HUES64 (cell line): ENCODE measurements at regions not wholly inside any gene's neighbourhood (a gene's known extent, or its start where the extent isn't known, plus 50 kb on each side); places are given as distances from the start of the nearest gene placed in this dataset.

Experiments used
- H3K27ac ChIP-seq: 2 replicates; pipeline ENCODE4 v1.7.0; 2013; ENCODE audit warnings: low read depth, low read length, inconsistent platforms
- H3K27me3 ChIP-seq: 2 replicates; pipeline ENCODE4 v1.6.1; 2013; ENCODE audit warnings: mild to moderate bottlenecking, low read length; ENCODE audit not compliant: insufficient read depth
- H3K36me3 ChIP-seq: 2 replicates; pipeline ENCODE4 v1.6.1; 2013; ENCODE audit warnings: mild to moderate bottlenecking, low read length; ENCODE audit not compliant: insufficient read depth
- H3K4me1 ChIP-seq: 2 replicates; pipeline ENCODE4 v1.6.1; 2013; ENCODE audit warnings: mild to moderate bottlenecking, low read length, moderate library complexity; ENCODE audit not compliant: insufficient read depth
- H3K4me3 ChIP-seq: 2 replicates; pipeline ENCODE4 v1.5.1; 2013; ENCODE audit warnings: mild to moderate bottlenecking, low read length, moderate library complexity
- H3K9ac ChIP-seq: 2 replicates; pipeline ENCODE4 v1.6.1; 2013; ENCODE audit warnings: mild to moderate bottlenecking, low read depth, low read length
- H3K9me3 ChIP-seq: 2 replicates; pipeline ENCODE4 v1.6.1; 2013; ENCODE audit warnings: low read depth, low read length; ENCODE audit not compliant: insufficient read depth
- WGBS: fragments of 150-250, 120-280 bp; methylation state at CpG from one replicate; pipeline ENCODE4 v1.1.7; 2013; ENCODE audit warnings: missing lambda C conversion rate; 5-methylcytosine and 5-hydroxymethylcytosine counted together

DNA sequence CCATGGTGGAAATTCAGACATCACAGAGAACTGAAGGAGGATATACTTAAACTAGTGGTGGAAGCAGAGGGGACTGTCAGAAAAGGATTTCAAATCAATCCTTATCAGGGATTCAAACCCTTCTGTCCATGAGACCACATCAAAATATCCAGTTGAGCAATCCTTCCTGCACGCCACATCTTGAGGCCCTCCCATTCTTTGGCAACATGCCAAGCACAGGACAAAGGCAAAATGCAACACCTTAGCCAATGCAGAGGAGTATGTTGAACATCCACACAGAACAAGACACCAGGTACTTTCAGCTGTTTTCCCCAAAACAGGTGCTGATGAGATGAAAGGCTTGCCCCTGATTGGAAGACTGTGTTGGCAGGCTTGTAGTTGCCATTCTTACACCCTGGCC lies 81.8 kb upstream of the PLXNA2 start:
- Histone ChIP-seq H3K4me1 (0 out of 2 replicates have a peak, but pooled peaks cover 8% of the 10 kb centered on the region), H3K9me3 (no peaks in the 10 kb centered on the region), H3K36me3 (no peaks in the 10 kb centered on the region), H3K27me3 (no peaks in the 10 kb centered on the region), H3K9ac (no peak overlapping the region), H3K27ac (no peak overlapping the region), H3K4me3 (no peak overlapping the region)
- 97% methylated on average over 1 of the region's 1 CpG for WGBS

DNA sequence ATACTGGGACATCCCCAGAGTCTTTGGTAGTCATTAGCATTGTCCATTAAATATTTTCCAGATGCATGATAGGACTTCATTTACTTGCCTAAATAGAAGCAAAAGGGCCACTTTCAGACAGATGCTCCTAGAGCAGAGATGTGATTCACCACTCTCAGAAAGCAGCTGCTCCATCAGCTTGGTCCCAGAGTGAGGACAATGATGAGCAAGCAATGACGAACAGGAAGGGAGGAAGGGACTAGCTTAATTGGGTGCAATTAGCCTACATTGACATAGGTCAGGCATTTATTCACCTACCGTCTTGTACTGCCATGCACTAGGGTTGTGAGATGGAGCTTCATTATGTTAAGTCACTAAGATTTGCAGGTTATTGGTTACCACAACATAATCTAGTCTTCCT lies 85.1 kb upstream of the PLXNA2 start:
- Histone ChIP-seq H3K4me3 (no peak overlapping the region), H3K4me1 (0 out of 2 replicates have a peak, but pooled peaks cover under 1% of the 10 kb centered on the region), H3K9ac (no peak overlapping the region), H3K36me3 (no peaks in the 10 kb centered on the region), H3K27me3 (no peaks in the 10 kb centered on the region), H3K9me3 (no peaks in the 10 kb centered on the region), H3K27ac (no peak overlapping the region)
- WGBS, result 83% methylated on average over 2 of the region's 2 CpGs

DNA sequence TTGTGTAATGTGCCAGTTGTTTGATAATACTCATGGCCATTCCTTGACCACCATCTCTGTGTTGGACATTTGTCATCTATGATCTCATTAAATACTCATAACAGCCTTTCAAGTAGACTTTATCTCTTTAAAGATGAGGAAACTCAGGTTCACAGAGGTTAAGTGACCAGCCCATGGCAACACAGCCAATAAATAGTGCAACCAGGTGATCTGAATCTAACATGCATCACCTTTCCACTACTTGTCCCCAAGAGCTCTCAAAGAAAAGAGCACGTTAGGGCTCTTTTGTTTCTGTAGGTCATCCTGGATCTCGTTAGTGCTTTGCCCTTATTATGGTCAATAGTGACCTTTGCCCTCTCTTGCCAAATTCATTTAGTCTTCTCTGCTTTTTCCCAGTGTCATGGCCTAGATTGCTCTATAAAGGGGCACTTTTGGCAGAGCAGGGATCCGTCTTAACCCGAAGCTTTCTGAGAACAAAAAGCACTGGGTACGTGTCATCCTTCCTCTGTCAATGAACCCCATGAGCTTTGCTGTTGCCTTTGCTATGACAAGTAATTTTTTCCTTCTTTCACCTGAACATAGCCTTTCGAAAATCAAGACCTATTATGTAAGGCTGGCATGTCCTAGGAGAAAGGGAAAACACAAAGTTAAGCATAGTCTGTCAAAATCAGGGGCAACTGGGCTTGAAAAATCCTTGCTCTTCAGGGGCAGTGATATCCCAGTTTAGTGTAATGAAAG lies 88.0 kb upstream of the PLXNA2 start:
- H3K36me3 ChIP-seq, result no peaks in the 10 kb centered on the region
- no peaks in the 10 kb centered on the region for H3K9me3 ChIP-seq
- no peak overlapping the region for H3K4me3 ChIP-seq
- no peaks in the 10 kb centered on the region; the same call in 1 of the 2 replicates for H3K27me3 ChIP-seq
- WGBS, result 89% methylated on average over 6 of the region's 6 CpGs
- H3K27ac ChIP-seq, result no peak overlapping the region
- no peak overlapping the region for H3K9ac ChIP-seq
- H3K4me1 ChIP-seq, result peaks cover 14% of the 10 kb centered on the region; the same call in 1 of the 2 replicates

DNA sequence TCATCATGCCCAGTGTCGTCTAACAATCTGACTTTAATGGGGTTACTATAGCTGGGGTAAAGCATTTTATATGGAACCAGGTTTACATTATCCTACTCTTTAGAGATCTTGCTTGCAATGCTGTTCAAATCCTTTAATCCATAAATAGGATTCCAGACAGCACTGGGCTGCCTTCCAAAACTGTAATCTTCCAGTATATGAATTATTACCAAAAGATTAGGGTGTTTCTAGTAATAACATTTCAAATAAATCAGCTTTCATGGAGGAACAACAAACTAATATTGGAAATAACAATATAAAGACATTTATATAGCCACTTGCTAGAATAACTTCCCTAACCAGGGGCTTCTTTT lies 88.6 kb upstream of the PLXNA2 start:
- Histone ChIP-seq H3K36me3 (no peaks in the 10 kb centered on the region), H3K27ac (no peak overlapping the region), H3K9me3 (no peaks in the 10 kb centered on the region), H3K4me1 (peaks cover 14% of the 10 kb centered on the region; the same call in 1 of the 2 replicates), H3K9ac (no peak overlapping the region), H3K4me3 (no peak overlapping the region), H3K27me3 (no peaks in the 10 kb centered on the region; the same call in 1 of the 2 replicates)
- WGBS, result 90% methylated on average over 1 of the region's 1 CpG

DNA sequence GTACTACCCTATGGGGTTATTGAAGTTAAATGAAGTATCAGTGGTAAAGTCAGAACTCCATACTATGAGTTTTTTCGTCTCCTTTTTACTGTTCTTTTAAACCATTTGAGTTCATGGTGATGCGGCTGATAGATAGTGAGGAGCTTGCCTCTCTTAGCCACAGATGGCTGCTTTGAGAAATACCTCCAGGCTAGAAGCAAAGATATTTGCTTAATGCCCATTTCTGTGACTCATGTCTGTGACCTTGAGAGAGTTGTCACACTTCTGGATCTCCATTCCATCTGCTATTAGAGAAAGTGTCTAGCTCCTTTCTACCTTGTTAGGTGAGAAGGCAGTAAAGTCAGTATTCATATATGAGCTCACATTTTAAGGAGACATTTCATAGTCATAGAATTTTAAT lies 89.5 kb upstream of the PLXNA2 start:
- H3K9me3 ChIP-seq, result no peaks in the 10 kb centered on the region
- H3K27ac ChIP-seq, result no peak overlapping the region
- no peaks in the 10 kb centered on the region; the same call in 1 of the 2 replicates for H3K27me3 ChIP-seq
- no peaks in the 10 kb centered on the region for H3K36me3 ChIP-seq
- H3K9ac ChIP-seq, result no peak overlapping the region
- H3K4me1 ChIP-seq, result peaks cover 14% of the 10 kb centered on the region; the same call in 1 of the 2 replicates
- no peak overlapping the region for H3K4me3 ChIP-seq
- WGBS, result 95% methylated on average over 2 of the region's 2 CpGs

DNA sequence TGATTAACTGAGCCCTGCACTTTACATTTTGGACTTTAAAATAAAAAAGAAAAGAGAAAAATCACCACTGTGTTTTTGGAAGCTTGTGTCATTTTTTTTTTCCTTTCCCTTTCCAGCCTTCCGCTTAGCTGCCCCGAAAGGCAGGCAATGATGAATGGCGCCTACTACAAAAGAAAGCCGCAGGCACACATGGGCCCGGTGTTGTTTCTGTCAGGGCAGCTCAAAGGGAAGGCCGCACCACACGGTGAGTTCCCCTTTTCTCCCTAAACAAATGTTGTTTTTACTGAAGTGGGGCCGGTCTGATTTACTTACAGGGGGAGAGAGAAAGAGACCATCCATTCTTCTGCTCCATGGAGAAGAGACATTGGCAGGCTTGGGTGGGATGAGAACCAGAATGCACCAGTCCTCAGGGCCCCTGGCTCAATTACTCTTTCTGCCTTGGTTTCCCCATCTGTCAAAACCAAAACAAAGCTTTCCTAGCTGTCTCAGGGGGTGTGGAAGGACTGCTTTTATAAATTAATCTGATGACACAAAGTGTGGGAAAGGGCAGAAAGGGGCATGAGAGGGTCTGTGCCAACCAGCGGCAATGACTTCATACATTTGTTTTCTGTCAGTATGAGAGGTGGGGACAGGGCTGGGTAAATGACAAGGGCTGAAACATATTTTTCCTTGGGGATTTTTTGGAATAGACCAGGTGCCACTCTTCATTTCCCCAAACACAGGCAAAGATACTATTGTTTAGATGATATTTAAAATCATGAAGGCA lies 91.4 kb upstream of the PLXNA2 start:
- H3K36me3 ChIP-seq, result no peaks in the 10 kb centered on the region
- no peaks in the 10 kb centered on the region for H3K9me3 ChIP-seq
- H3K9ac ChIP-seq, result no peak overlapping the region
- no peak overlapping the region for H3K4me3 ChIP-seq
- 62% methylated on average over 9 of the region's 9 CpGs for WGBS
- H3K27ac ChIP-seq, result no peak overlapping the region
- H3K4me1 ChIP-seq, result peaks cover 14% of the 10 kb centered on the region; the same call in 1 of the 2 replicates
- H3K27me3 ChIP-seq, result no peaks in the 10 kb centered on the region; the same call in 1 of the 2 replicates

DNA sequence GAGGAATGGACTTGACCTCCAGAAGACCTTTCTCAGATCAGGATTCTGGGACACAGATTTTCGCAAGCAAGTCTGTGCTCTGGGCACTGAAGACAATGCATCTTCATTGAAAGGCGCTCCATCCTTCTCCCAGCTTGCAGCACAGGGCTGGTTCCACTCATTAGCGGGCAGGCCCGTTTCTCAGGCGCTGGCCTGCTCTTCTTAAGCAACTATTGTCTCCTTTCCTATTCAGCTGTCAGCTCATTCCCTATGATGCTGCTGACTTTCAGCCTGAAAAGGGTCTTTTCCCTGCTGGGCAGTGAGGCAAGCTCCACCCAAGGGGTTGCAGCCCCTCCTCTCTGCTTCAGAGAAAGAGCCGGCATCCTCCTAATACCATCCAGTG lies 91.9 kb upstream of the PLXNA2 start:
- Histone ChIP-seq H3K36me3 (no peaks in the 10 kb centered on the region), H3K9me3 (no peaks in the 10 kb centered on the region), H3K9ac (no peak overlapping the region), H3K27ac (no peak overlapping the region), H3K4me1 (peaks cover 17% of the 10 kb centered on the region; the same call in 1 of the 2 replicates), H3K27me3 (no peaks in the 10 kb centered on the region; the same call in 1 of the 2 replicates), H3K4me3 (no peak overlapping the region)
- 82% methylated on average over 5 of the region's 6 CpGs for WGBS

DNA sequence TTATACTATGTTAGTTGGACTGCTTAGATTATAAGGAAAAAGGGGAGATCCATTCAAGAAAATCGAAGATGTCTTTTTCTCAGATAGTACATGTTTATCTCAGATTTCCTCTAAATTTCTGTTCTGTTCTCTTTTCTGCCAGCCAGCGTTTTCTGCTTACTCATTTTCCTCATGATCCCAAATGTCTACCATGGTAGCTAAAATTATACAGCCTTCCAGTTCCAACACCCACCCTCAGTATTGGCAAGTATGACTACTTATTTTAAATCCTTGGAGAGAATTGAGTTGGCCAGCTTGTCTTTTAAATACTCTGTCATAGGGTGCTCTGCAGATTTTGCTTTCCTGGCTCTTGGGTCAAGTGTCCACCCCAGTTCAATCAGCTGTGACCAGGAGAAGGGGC lies 95.7 kb upstream of the PLXNA2 start:
- Histone ChIP-seq H3K4me3 (no peak overlapping the region), H3K4me1 (peaks cover 16% of the 10 kb centered on the region; the same call in 1 of the 2 replicates), H3K27ac (no peak overlapping the region), H3K36me3 (no peaks in the 10 kb centered on the region), H3K9ac (no peak overlapping the region), H3K9me3 (no peaks in the 10 kb centered on the region), H3K27me3 (no peaks in the 10 kb centered on the region; the same call in 1 of the 2 replicates)
- WGBS, result 92% methylated on average over 2 of the region's 2 CpGs

DNA sequence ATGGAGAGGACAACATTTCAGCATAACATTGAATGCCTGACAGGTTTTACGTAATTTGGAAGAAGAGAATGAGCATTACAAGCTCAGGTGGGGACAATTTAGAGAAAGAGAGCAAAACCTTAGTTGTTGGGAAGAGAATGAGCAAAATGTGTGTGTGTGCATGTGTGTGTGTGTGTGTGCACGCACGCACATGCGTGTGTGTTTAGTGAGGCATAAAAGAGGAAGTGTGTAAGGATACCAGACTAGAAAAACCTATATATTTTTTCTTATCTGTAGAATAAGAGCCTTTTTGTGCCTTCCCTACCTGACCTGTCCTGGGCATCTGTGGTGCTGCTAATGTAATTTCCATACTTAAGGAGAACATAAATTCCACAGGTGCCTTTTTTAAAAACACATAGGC lies 99.0 kb upstream of the PLXNA2 start:
- Histone ChIP-seq H3K4me1 (peaks cover 4% of the 10 kb centered on the region; the same call in 1 of the 2 replicates), H3K9me3 (no peaks in the 10 kb centered on the region), H3K27me3 (no peaks in the 10 kb centered on the region), H3K27ac (no peak overlapping the region), H3K4me3 (no peak overlapping the region), H3K9ac (no peak overlapping the region), H3K36me3 (no peaks in the 10 kb centered on the region)
- 97% methylated on average over 4 of the region's 4 CpGs for WGBS

DNA sequence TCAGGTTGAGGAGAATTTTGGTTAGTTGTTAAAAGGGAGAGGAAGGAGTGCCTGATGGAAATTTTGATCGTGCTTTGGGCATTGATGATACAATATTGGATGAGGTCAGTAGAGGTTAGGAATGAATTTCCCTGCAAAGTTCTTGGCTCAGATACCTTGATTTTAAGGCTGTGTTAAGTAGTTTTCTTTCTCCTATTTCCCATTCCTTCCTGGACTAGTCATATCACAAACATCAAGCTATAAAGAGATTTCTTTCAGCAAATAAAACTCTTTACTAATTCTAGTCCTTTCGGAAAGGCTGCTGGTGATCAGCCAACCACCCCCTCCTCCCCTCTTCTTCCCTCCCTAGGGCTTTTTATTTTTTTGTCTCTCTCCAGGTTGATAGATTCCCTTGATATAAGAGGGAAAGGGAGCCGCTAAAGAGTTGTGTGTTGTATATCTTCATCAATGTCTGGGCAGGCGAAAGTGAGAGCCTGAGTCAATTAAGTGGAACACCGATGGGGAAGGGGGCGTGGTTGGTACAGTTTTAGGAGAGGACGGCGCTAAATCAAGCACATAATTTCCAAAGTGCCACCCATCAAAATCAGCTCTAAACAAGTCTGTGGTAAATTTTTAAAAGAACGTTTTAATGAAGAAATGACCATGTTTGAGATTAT lies 100.1 kb upstream of the PLXNA2 start:
- H3K27me3 ChIP-seq, result no peaks in the 10 kb centered on the region; the same call in 1 of the 2 replicates
- no peak overlapping the region for H3K4me3 ChIP-seq
- 88% methylated on average over 6 of the region's 9 CpGs for WGBS

DNA sequence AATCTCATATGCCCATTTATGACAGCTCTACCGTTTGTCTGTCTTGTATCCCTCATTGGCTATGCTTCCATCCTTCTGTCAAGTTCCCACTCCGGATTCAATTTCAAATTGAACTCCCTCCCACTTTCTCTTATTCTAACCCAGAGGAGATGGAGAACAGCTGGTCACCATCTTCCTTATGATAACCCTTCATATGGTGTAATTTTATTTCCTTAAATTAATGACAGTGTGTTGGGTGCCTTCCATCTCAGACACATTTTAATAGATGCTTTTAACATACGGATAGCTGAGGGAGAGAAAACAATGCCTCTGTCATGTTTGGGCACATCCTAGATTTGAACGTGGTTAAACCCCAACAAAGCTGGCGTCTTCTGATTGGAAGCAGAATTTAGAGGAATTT lies 103.0 kb upstream of the PLXNA2 start:
- Histone ChIP-seq H3K4me1 (peaks cover 14% of the 10 kb centered on the region; the same call in 1 of the 2 replicates), H3K4me3 (no peak overlapping the region), H3K9me3 (no peaks in the 10 kb centered on the region), H3K27me3 (no peaks in the 10 kb centered on the region; the same call in 1 of the 2 replicates), H3K9ac (no peak overlapping the region), H3K27ac (no peak overlapping the region), H3K36me3 (no peaks in the 10 kb centered on the region)
- 90% methylated on average over 5 of the region's 5 CpGs for WGBS

More for the DNA sequence above, 100.1 kb upstream of the PLXNA2 start:
- H3K36me3 ChIP-seq, result no peaks in the 10 kb centered on the region
- H3K4me1 ChIP-seq, result peaks cover 8% of the 10 kb centered on the region; the same call in 1 of the 2 replicates
- H3K9me3 ChIP-seq, result no peaks in the 10 kb centered on the region
- no peak overlapping the region for H3K27ac ChIP-seq
- H3K9ac ChIP-seq, result no peak overlapping the region
